Stimulated activated CD4-positive, alpha-beta T cell treated with anti-CD3 and anti-CD28 coated beads, TNF-alpha, amount 100 ng/mL, for 1 hour (primary cell): ENCODE measurements at regions not wholly inside any gene's neighbourhood (a gene's known extent, or its start where the extent isn't known, plus 50 kb on each side); places are given as distances from the start of the nearest gene placed in this dataset.
"Not testable (repeated sequence)": the region's sequence is repeated elsewhere in the genome, so short reads cannot be mapped to it uniquely, and the experiment has no call there.

ENCODE experiments used
- DNase-seq, 3 donors: peaks; one replicate each; pipeline ENCODE4 v3.0.0-alpha.2; 2020; ENCODE audit warnings: low read depth in 3 of 3, low spot score in 1 of 3

- DNase-seq, result no peak
These were observed 258.6 kb downstream of the STIM2 start for GRCh38 chr4:27119239-27119638.

DNA sequence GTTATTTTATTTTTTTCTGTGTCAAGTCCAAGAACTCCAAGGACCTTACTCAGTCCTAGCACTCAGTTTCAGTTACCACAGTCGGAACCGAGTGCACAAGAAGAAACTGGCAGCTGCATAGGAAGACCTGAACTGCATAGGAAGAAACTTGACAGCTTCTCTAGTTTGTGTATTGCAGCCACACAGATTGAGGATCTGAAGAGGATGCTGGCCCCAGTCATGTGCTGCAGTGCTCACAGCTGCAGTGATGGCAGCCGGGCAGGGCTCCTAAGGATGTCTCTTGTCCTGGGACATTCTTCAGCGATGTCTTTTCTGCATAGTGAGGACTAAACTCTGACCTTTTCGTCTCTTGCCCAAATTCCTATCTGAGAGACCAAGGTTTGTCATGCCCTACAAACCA lies 261.2 kb downstream of the STIM2 start:
- no peak for DNase-seq

DNA sequence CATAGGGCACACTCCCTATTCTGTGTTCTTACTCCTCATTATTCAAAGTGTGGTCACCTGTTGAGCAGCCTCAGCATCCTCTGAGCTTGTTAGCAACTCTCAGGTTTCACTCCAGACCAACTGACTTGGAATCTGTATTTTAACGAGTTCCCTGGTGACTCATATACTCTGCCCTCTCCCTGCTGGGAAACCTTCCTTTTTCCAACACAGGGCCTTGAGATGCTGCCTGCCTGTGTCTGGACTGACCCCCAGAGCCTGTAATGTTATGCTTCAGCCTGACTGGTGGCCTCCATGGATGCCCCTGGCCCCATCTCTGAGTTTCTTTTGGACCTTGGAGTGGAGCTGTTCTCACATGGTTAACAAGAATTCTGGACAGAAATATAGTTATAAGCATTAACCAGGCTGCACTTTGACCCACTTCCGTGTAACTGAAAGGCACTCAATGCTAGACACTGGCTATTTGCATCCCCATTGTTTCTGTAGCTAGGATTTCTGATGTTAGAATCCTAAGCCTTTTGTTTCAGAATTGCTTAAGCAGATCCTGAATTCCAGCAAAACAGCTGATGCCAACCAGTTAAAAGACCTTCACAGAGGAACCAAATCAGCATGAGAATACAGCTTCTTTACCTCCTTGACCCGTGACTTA lies 262.6 kb downstream of the STIM2 start:
- no peak for DNase-seq

GRCh38 chr4:27123769-27124124 lies 263.1 kb downstream of the STIM2 start:
- no peak for DNase-seq

DNA sequence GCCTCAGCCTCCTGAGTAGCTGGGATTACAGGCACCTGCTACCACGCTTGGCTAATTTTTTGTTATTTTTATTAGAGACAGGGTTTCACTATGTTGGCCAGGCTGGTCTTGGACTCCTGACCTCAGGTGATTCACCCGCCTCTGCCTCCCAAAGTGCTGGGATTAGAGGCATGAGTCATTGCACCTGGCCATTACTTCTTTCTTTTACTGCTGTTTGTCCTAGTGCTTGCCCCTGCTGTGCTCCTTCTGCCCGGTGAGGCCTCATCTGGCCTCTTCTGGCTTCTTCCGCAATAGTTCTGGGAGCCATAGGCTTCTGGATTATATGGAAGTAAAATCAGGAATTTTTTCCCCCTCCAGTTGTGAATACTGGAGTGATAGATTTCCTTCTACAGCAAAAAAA lies 266.3 kb downstream of the STIM2 start:
- DNase-seq, result not testable (repeated sequence)

- DNase-seq, result no peak
These were observed 267.8 kb downstream of the STIM2 start for GRCh38 chr4:27128443-27128842.

DNA sequence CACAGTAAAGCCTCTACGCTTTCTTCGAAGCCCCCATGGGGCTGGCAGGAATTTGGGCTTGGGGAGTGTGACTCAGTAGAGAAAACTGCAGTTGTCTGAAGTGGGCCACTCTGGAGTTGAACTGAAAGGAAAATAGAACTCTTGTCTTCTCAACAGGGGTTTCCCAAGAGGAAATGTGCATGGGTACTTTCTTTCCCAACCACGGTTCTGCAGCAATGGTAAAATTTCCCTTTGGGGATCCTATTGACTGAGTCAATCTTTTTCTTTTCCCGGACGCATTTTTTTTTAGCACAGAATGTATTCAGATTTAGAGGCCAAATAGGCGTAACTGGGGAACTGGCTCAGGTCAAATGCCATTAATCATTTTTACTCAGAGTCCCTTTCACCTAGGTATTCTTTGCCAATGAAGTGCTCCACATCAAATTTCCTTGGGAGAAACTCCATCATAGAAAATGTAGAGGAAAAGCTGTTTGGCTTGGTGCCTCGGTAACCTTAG lies 269.3 kb downstream of the STIM2 start:
- no peak for DNase-seq

DNA sequence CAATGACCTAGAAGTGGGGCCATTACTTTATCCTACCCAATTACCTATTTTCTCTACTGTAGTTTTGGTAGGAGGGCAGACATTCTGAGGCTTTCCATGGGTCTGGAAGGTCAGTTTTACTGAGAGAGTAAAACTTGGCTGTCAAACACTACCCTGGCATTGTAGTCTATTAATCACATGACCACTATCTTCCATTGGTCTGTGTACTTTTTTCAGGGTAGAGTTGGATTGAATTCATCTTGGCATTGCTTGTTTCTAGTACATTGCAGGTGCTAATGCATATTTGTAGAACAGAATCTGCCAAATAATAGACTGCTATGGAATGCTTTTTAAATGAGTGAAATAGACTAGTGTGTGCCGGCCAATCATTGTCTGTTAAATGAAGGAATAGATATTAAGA lies 271.9 kb downstream of the STIM2 start:
- no peak for DNase-seq

GRCh38 chr4:27140486-27140885 lies 279.8 kb downstream of the STIM2 start:
- no peak for DNase-seq

GRCh38 chr4:27141530-27141929 lies 280.9 kb downstream of the STIM2 start:
- no peak for DNase-seq

- no peak for DNase-seq
These were observed 282.2 kb downstream of the STIM2 start for GRCh38 chr4:27142841-27143240.

- no peak for DNase-seq
These were observed 285.0 kb downstream of the STIM2 start for GRCh38 chr4:27145597-27145996.

GRCh38 chr4:27148211-27148895 lies 287.7 kb downstream of the STIM2 start:
- no peak for DNase-seq

- no peak for DNase-seq
These were observed 289.0 kb downstream of the STIM2 start for GRCh38 chr4:27149541-27150212.

- no peak for DNase-seq
These were observed 292.1 kb downstream of the STIM2 start for GRCh38 chr4:27152703-27153102.

DNA sequence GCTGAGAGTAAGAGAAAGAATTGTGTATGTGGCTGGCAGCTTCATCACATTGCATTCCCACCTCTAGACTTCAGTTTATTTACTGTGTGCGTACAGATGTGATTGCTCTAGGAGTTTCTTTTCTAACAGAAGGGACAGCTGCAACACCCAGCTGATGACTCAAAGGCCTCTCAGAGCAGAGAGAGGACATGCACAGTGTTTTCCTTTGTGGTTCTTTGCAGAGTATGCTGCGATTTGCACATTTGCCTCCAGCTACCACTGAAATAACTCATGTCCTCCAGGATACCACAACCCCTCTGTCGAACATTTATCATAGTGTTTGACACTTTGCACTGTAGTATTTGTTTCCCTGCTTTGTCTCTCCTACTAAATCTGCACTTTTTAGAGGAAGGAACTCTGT lies 294.1 kb downstream of the STIM2 start:
- no peak for DNase-seq

DNA sequence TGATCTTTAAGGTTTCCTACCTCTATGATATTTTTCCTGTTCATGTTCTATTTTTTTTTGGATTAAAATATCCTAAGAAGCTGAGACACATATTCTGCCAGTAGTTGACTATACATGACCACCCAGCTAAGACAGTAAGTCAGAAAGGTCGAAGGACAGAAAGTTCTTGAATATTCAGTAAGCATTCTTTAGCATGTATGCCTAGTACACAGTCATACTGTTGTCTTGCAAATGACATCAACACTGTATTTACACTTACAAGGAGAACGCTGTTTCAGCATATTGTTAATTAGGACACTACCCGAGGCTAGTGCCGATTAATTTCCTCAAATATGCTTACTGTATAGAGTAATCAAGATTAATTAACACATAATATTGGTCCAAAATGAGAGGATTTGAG lies 300.6 kb downstream of the STIM2 start:
- DNase-seq, result no peak

DNA sequence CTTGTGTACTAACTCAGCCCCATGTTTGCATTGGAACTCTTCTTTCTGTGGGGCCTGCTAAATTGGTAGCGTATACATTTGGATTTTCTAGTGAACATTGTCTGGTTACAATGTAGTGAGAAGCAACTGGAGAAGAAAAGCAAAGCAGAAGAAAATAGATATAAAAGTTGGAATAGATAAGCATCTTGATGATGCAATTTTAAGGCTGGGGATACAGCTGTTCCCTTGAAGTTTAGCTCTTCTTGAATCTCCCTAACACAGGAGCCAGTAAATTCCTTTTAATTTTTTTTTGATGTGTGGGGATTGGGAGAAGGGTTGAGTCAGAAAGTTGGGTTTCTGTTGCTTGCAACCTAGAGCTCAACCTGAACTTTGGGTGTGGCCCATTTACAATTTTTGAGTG lies 308.1 kb downstream of the STIM2 start:
- DNase-seq, result no peak

DNA sequence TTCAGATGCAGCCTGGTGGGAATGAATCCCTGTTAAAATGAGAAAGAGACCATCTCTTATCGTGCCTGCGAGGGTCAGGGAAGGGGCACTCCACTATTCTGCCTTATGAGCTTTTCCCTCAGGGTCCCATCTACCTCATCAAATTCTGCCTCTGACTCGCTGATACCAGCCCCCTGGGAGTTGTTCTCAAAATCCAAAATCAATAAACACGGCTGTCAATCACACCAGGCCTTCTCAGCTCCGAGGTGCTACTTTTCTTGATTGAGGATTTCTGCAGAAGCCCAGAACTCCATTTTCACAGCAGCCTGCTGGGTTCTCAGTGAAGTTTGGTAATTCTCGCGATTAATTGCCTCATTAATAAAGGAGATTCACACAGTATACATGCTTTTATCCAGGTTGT lies 312.6 kb downstream of the STIM2 start:
- no peak for DNase-seq

DNA sequence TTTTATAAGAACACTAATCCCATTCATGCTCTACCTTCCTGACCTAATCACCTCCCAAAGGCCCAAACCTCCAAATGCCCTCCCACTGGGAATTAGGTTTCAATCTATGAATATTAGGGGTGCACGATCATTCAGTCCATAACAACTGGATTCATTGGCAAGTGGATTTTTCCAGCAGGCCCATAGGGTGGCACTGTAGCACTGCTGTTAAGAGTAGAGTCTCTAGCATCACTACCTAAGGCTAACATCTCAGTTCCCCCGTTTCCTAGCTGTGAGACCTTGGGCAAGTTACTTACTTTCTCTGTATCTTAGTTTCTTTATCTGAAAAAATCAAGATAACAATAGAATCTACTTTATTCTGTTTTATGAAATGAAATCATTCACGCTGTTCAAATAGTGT lies 315.8 kb downstream of the STIM2 start:
- no peak for DNase-seq

DNA sequence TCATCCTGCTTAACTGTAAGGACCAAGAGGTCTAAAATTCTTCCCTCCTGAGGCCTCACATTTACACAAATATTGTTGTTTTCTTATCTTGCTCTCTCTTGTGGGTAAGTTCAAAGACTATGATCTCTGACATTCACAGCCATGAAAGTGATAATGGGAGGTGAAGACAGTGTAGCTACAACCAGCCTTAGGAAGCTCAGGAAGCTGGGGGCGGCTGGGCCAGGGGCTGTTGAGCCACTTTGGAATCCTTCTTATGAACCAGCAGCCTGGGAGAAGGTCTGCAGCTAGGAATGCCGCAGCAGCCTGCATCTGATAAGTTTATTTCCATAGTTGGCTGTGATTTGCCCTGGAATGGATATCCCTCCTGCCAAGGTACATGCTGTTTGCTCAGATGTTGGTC lies 316.2 kb downstream of the STIM2 start:
- DNase-seq, result no peak

GRCh38 chr4:27178061-27178460 lies 317.4 kb downstream of the STIM2 start:
- DNase-seq, result no peak
